Upper lobe of left lung (tissue), 6 donors: ENCODE measurements at regions not wholly inside any gene's neighbourhood (a gene's known extent, or its start where the extent isn't known, plus 50 kb on each side); places are given as distances from the start of the nearest gene placed in this dataset.

Source experiments
- ATAC-seq, 2 donors: fragments of 200-7000 bp; cut with Tn5 transposase; one replicate each; pipeline ENCODE4 v1.9.1; 2022; ENCODE audit warnings: mild to moderate bottlenecking in 2 of 2, moderate library complexity in 2 of 2; ENCODE audit not compliant: low FRiP score in 2 of 2
- DNase-seq, 2 donors: peaks; one replicate each; pipeline ENCODE4 v3.0.0-alpha.2; 2019 to 2020
- H3K27ac ChIP-seq, 4 donors: fragments of 200-600 bp; sonication (generic); one replicate each; pipeline ENCODE4 v1.5.1; 2016 to 2019
- H3K27me3 ChIP-seq, 4 donors: fragments of 200-600 bp; sonication (generic); one replicate each; pipeline ENCODE4 v1.5.1; 2017 to 2019
- H3K36me3 ChIP-seq, 4 donors: fragments of 200-600 bp; sonication (generic); one replicate each; pipeline ENCODE4 v1.5.1; 2016 to 2019
- H3K4me1 ChIP-seq, 4 donors: fragments of 200-600 bp; sonication (generic); one replicate each; pipeline ENCODE4 v1.5.1; 2018 to 2019
- H3K4me3 ChIP-seq, 4 donors: fragments of 200-600 bp; sonication (generic); one replicate each; pipeline ENCODE4 v1.5.1; 2017 to 2019; ENCODE audit warnings: mild to moderate bottlenecking in 2 of 4, moderate library complexity in 1 of 4
- H3K9me3 ChIP-seq, 4 donors: fragments of 200-600 bp; sonication (generic); one replicate each; pipeline ENCODE4 v1.5.1; 2018 to 2019
- EP300 ChIP-seq, 4 donors: sonication (generic); formaldehyde crosslinking; IDR thresholded peaks; one replicate each; pipeline ENCODE4 v1.5.1; 2017; ENCODE audit warnings: antibody characterized with exemption in 4 of 4, control low read depth in 2 of 4
- POLR2A ChIP-seq, 4 donors: fragments of 450-650 bp; IDR thresholded peaks; one replicate each; pipeline ENCODE4 v1.5.1; 2016 to 2017; ENCODE audit warnings: antibody characterized with exemption in 4 of 4, mild to moderate bottlenecking in 2 of 4
- POLR2AphosphoS5 ChIP-seq, 2 donors: sonication (generic); formaldehyde crosslinking; IDR thresholded peaks; one replicate each; pipeline ENCODE4 v1.5.1; 2017; ENCODE audit warnings: antibody characterized with exemption in 2 of 2
- WGBS, 2 donors: methylation state at CpG; one replicate each; pipeline ENCODE4 v1.1.5; 2017 to 2018; 5-methylcytosine and 5-hydroxymethylcytosine counted together
- TF ChIP-seq, protein P1 (sequence below), 6 experiments: fragments of 450-650 bp in 4 of 6; fragments of 200-600 bp in 2 of 6; sonication (generic) in 2 of 6; IDR thresholded peaks; one replicate each; pipeline ENCODE4 v1.5.1; 2016 to 2019; ENCODE audit warnings: antibody characterized with exemption in 6 of 6
- donor health status: DM: no; HTN: no; CAD: no; lungs with moderate emphysema.
- donor health status: DM: no; HTN: yes; CAD: no; lungs with severe emphysema.

- Histone ChIP-seq H3K4me3 (no peak overlapping the region), H3K27ac (no peak overlapping the region), H3K27me3 (no peaks in the 10 kb centered on the region), H3K9me3 (no peaks in the 10 kb centered on the region), H3K36me3 (no peaks in the 10 kb centered on the region), H3K4me1 (no peaks in the 10 kb centered on the region)
- ATAC-seq (no peak), DNase-seq (no peak)
- no peak for TF ChIP-seq POLR2A (IDR thresholded peaks at IDR 0.05)
- TF ChIP-seq, protein P1, sequence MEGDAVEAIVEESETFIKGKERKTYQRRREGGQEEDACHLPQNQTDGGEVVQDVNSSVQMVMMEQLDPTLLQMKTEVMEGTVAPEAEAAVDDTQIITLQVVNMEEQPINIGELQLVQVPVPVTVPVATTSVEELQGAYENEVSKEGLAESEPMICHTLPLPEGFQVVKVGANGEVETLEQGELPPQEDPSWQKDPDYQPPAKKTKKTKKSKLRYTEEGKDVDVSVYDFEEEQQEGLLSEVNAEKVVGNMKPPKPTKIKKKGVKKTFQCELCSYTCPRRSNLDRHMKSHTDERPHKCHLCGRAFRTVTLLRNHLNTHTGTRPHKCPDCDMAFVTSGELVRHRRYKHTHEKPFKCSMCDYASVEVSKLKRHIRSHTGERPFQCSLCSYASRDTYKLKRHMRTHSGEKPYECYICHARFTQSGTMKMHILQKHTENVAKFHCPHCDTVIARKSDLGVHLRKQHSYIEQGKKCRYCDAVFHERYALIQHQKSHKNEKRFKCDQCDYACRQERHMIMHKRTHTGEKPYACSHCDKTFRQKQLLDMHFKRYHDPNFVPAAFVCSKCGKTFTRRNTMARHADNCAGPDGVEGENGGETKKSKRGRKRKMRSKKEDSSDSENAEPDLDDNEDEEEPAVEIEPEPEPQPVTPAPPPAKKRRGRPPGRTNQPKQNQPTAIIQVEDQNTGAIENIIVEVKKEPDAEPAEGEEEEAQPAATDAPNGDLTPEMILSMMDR (IDR thresholded peaks at IDR 0.05) = no peak
- TF ChIP-seq EP300 (IDR thresholded peaks at IDR 0.05) = no peak
- TF ChIP-seq POLR2AphosphoS5 (IDR thresholded peaks at IDR 0.05) = no peak
- WGBS, 2 donors = 60 to 61% methylated on average over 10 of the region's 10 CpGs
Measured at GRCh38 chr17:74049967-74050458, 153.5 kb upstream of the RPL38 start.

DNA sequence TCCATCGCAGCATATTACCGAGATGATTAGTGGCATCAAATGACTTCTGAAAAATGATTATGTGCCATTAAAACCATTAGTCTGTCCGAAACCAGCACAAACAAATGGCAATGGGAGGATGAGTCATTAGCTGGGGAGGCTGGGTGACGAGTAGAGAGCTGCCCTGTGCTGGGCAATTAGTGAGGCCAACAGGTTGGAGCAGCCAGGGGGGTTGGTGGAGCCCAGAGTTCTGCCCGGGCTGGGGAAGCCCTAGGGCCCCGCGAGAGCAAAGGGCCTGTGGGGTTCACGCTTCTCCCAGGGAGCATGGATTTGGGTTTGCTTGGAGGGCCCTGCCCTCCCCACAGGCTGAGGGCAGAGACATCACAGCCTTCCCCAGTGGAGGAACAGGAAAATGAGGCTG lies 152.1 kb upstream of the RPL38 start:
- H3K36me3 ChIP-seq = no peaks in the 10 kb centered on the region
- H3K4me3 ChIP-seq = no peak overlapping the region
- TF ChIP-seq, protein P1 (IDR thresholded peaks at IDR 0.05) = no peak
- TF ChIP-seq POLR2A (IDR thresholded peaks at IDR 0.05) (no peak), POLR2AphosphoS5 (IDR thresholded peaks at IDR 0.05) (no peak), EP300 (IDR thresholded peaks at IDR 0.05) (no peak)
- ATAC-seq (no peak), DNase-seq (no peak)
- no peaks in the 10 kb centered on the region for H3K27me3 ChIP-seq
- 74 to 79% methylated on average over 8 of the region's 8 CpGs for WGBS, 2 donors
- H3K27ac ChIP-seq = no peak overlapping the region
- H3K9me3 ChIP-seq = no peaks in the 10 kb centered on the region
- H3K4me1 ChIP-seq = no peaks in the 10 kb centered on the region

GRCh38 chr17:74052993-74053711 lies 150.3 kb upstream of the RPL38 start:
- no peak overlapping the region for H3K27ac ChIP-seq
- H3K27me3 ChIP-seq = no peaks in the 10 kb centered on the region
- no peak for TF ChIP-seq POLR2AphosphoS5 (IDR thresholded peaks at IDR 0.05)
- TF ChIP-seq EP300 (IDR thresholded peaks at IDR 0.05) = no peak
- TF ChIP-seq, protein P1 (IDR thresholded peaks at IDR 0.05) = no peak
- no peak for TF ChIP-seq POLR2A (IDR thresholded peaks at IDR 0.05)
- H3K9me3 ChIP-seq = no peaks in the 10 kb centered on the region
- 57 to 58% methylated on average over 6 to 21 of the region's 21 CpGs for WGBS, 2 donors
- no peaks in the 10 kb centered on the region for H3K36me3 ChIP-seq
- H3K4me1 ChIP-seq = no peaks in the 10 kb centered on the region
- ATAC-seq (no peak), DNase-seq (no peak)
- H3K4me3 ChIP-seq = no peak overlapping the region

DNA sequence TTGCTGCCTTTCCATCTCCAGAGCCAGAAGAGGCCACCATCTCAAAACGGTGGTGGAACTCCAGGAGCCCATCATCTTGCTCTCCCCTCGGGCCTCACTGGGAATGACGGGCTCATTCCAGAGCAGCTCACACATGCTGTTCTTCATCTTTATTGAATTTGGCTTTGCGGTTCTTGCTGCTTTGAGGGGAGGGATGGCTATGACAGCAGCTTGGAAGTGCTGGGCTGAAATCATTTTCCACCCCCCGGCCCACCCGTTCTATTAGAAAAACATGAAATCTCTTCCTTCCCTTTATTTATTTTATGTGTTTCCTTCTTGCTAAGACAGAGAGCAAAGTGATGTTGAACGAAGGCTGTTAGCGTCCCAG lies 149.8 kb upstream of the RPL38 start:
- no peak for ATAC-seq
- Histone ChIP-seq H3K9me3 (no peaks in the 10 kb centered on the region), H3K36me3 (no peaks in the 10 kb centered on the region), H3K4me3 (no peak overlapping the region), H3K4me1 (no peaks in the 10 kb centered on the region), H3K27me3 (no peaks in the 10 kb centered on the region), H3K27ac (no peak overlapping the region)
- 58 to 65% methylated on average over 7 to 8 of the region's 8 CpGs for WGBS, 2 donors
- TF ChIP-seq, protein P1 (IDR thresholded peaks at IDR 0.05) = no peak
- TF ChIP-seq POLR2AphosphoS5 (IDR thresholded peaks at IDR 0.05) (no peak), POLR2A (IDR thresholded peaks at IDR 0.05) (no peak), EP300 (IDR thresholded peaks at IDR 0.05) (no peak)
- no peak for DNase-seq

- no peaks in the 10 kb centered on the region for H3K27me3 ChIP-seq
Measured at GRCh38 chr17:74054249-74054648, 149.2 kb upstream of the RPL38 start.

More at GRCh38 chr17:74054249-74054648, 149.2 kb upstream of the RPL38 start:
- WGBS, 2 donors = 72 to 79% methylated on average over 4 of the region's 4 CpGs
- Histone ChIP-seq H3K27ac (no peak overlapping the region), H3K4me3 (no peak overlapping the region), H3K36me3 (no peaks in the 10 kb centered on the region), H3K9me3 (no peaks in the 10 kb centered on the region), H3K4me1 (no peaks in the 10 kb centered on the region)
- DNase-seq = no peak
- TF ChIP-seq POLR2AphosphoS5 (IDR thresholded peaks at IDR 0.05) = no peak
- TF ChIP-seq POLR2A (IDR thresholded peaks at IDR 0.05) = no peak
- TF ChIP-seq EP300 (IDR thresholded peaks at IDR 0.05) = no peak
- ATAC-seq = no peak
